K562 (cell line): ENCODE measurements at regions not wholly inside any gene's neighbourhood (a gene's known extent, or its start where the extent isn't known, plus 50 kb on each side); places are given as distances from the start of the nearest gene placed in this dataset.

Experiments
- CBX1 ChIP-seq: sonication (generic); IDR thresholded peaks from 2 replicates; pipeline ENCODE4 v1.6.1; 2016; ENCODE audit warnings: antibody characterized with exemption, low read depth, mild to moderate bottlenecking
- ETS2 ChIP-seq: IDR thresholded peaks from 2 replicates; pipeline ENCODE4 v1.6.1; 2016; ENCODE audit warnings: borderline replicate concordance, missing genetic modification characterization, mild to moderate bottlenecking, moderate library complexity, missing compliant biosample characterization; ENCODE audit not compliant: poor library complexity, severe bottlenecking
- FOSL1 ChIP-seq: fragments of 200-800 bp; sonication (Bioruptor generic); conservative IDR thresholded peaks from 2 replicates; pipeline ENCODE4 v1.6.1; 2016; ENCODE audit warnings: missing genetic modification characterization, missing compliant biosample characterization
- HDAC8 ChIP-seq: fragments of 450-650 bp; IDR thresholded peaks from 2 replicates; pipeline ENCODE4 v1.6.1; 2016; ENCODE audit warnings: mild to moderate bottlenecking, missing genetic modification characterization, moderate library complexity, missing compliant biosample characterization
- JUNB ChIP-seq: fragments of 450-650 bp; formaldehyde crosslinking; conservative IDR thresholded peaks from 2 replicates; pipeline ENCODE4 v1.4.0; 2020; ENCODE audit warnings: mild to moderate bottlenecking
- LCOR ChIP-seq: sonication (generic); formaldehyde crosslinking; IDR thresholded peaks from 2 replicates; pipeline ENCODE4 v1.8.0; 2022; ENCODE audit warnings: mild to moderate bottlenecking, missing genetic modification reagents
- MAFG ChIP-seq: fragments of 450-650 bp; conservative IDR thresholded peaks from 2 replicates; pipeline ENCODE4 v1.6.1; 2016; ENCODE audit warnings: missing genetic modification characterization, missing compliant biosample characterization
- MAFK ChIP-seq: IDR thresholded peaks from 2 replicates; pipeline ENCODE4 v1.6.1; 2011; ENCODE audit warnings: low read length, improper control_type of control experiment
- SIX5 ChIP-seq, 2 experiments: IDR thresholded peaks; 2 replicates each; pipeline ENCODE4 v1.6.1; 2011; ENCODE audit warnings: low read length in 2 of 2, borderline replicate concordance in 1 of 2, low read depth in 1 of 2, mild to moderate bottlenecking in 1 of 2, moderate library complexity in 1 of 2; ENCODE audit not compliant: insufficient read depth in 1 of 2
- TAF7 ChIP-seq: fragments of 450-650 bp; IDR thresholded peaks from 2 replicates; pipeline ENCODE4 v1.6.1; 2016; ENCODE audit warnings: missing genetic modification characterization, missing compliant biosample characterization
- ZC3H4 ChIP-seq: sonication (generic); formaldehyde crosslinking; IDR thresholded peaks from 2 replicates; pipeline ENCODE4 v1.9.0; 2021; ENCODE audit warnings: missing genetic modification reagents, borderline replicate concordance
- ZNF282 ChIP-seq: sonication (generic); formaldehyde crosslinking; IDR thresholded peaks from 2 replicates; pipeline ENCODE4 v1.8.1; 2023; ENCODE audit warnings: missing genetic modification reagents
- ZNF445 ChIP-seq: fragments of 250-450 bp; sonication (Bioruptor Pico); IDR thresholded peaks from 2 replicates; pipeline ENCODE4 v1.4.0; 2020; ENCODE audit warnings: low read depth, mild to moderate bottlenecking, moderate library complexity
- ZNF644 ChIP-seq: fragments of 200-800 bp; sonication (Bioruptor generic); IDR thresholded peaks from 2 replicates; pipeline ENCODE4 v1.6.1; 2016; ENCODE audit warnings: low read depth, missing genetic modification characterization, missing compliant biosample characterization
- ZNF699 ChIP-seq: fragments of 250-450 bp; sonication (Bioruptor Pico); IDR thresholded peaks from 2 replicates; pipeline ENCODE4 v1.8.0; 2021; ENCODE audit warnings: mild to moderate bottlenecking, moderate library complexity; ENCODE audit not compliant: insufficient replicate concordance
- TF ChIP-seq, protein P1 (sequence below), 3 experiments: fragments of 200-800 bp in 1 of 3; fragments of 250-450 bp in 1 of 3; fragments of 450-650 bp in 1 of 3; sonication (Bioruptor Pico) in 1 of 3; sonication (Bioruptor generic) in 1 of 3; formaldehyde crosslinking in 1 of 3; IDR thresholded peaks; 2 replicates each; pipeline versions ENCODE4 v1.6.1 to v1.8.0; 2016 to 2022; ENCODE audit warnings: mild to moderate bottlenecking in 2 of 3, missing genetic modification characterization in 2 of 3, missing compliant biosample characterization in 1 of 3, moderate library complexity in 1 of 3

DNA sequence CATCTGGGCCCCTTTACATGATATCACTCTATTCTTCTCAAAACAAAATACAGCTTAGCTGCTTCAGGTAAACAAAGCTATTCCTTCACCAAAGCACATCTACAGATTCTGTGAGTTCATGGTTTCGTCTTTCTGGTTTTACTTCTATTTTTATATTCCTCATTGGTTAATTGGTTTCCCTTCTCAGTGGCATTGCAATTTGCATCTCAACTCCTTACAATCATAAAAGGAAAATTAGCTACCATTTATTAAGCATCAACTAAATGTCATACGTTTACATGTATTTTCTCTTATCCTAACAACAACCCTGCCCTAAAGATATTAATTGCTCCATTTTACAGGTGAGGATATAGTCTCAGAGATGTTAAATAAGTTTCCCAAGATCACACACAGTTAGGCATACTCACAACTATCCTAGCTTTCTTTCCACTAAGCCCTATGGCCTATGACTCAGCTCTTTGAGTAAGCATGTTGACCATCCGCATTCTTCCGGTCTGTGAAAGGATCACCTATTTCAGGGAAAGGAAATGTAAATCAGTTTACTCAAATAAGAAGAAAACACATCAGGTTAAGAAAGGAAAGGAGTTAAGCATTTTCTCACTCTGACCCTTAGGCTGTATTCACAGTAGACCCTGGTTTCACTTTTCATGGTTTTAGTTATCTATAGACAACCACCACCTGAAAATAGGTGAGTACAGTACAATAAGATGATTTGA, 146.1 kb downstream of the CAAP1 start (continued):
- TF ChIP-seq ZNF699 (no peak), CBX1 (no peak), FOSL1 (tag) (peak; percentile 35; the same call in 1 of the 2 replicates), TAF7 (no peak), MAFG (peak; percentile 51; the same call in 1 of the 2 replicates), ZC3H4 (CRISPR knock-in tag) (no peak), HDAC8 (tag) (no peak), JUNB (CRISPR knock-in tag) (no peak), LCOR (no peak), SIX5 (IDR thresholded peaks at IDR 0.05; ENCODE audit: borderline replicate concordance in 1 of 2, insufficient read depth in 1 of 2, low read depth in 1 of 2, low read length in 2 of 2) (no peak), ZNF644 (tag) (no peak), ETS2 (no peak), MAFK (peak; percentile 29; the same call in 1 of the 2 replicates), ZNF282 (no peak), ZNF445 (no peak)
- TF ChIP-seq, protein P1, sequence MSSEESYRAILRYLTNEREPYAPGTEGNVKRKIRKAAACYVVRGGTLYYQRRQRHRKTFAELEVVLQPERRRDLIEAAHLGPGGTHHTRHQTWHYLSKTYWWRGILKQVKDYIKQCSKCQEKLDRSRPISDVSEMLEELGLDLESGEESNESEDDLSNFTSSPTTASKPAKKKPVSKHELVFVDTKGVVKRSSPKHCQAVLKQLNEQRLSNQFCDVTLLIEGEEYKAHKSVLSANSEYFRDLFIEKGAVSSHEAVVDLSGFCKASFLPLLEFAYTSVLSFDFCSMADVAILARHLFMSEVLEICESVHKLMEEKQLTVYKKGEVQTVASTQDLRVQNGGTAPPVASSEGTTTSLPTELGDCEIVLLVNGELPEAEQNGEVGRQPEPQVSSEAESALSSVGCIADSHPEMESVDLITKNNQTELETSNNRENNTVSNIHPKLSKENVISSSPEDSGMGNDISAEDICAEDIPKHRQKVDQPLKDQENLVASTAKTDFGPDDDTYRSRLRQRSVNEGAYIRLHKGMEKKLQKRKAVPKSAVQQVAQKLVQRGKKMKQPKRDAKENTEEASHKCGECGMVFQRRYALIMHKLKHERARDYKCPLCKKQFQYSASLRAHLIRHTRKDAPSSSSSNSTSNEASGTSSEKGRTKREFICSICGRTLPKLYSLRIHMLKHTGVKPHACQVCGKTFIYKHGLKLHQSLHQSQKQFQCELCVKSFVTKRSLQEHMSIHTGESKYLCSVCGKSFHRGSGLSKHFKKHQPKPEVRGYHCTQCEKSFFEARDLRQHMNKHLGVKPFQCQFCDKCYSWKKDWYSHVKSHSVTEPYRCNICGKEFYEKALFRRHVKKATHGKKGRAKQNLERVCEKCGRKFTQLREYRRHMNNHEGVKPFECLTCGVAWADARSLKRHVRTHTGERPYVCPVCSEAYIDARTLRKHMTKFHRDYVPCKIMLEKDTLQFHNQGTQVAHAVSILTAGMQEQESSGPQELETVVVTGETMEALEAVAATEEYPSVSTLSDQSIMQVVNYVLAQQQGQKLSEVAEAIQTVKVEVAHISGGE (CRISPR knock-in tag; IDR thresholded peaks at IDR 0.05): no peak
